Activated T-helper 1 cell treated with Interleukin-2 at 50 U/mL for 16 hours (primary cell): ENCODE measurements at regions not wholly inside any gene's neighbourhood (a gene's known extent, or its start where the extent isn't known, plus 50 kb on each side); places are given as distances from the start of the nearest gene placed in this dataset.
"Not testable (repeated sequence)": the region's sequence is repeated elsewhere in the genome, so short reads cannot be mapped to it uniquely, and the experiment has no call there.

Experiments
- DNase-seq: peaks from one replicate; pipeline ENCODE4 v3.0.0-alpha.2; 2020; ENCODE audit warnings: low read depth

DNA sequence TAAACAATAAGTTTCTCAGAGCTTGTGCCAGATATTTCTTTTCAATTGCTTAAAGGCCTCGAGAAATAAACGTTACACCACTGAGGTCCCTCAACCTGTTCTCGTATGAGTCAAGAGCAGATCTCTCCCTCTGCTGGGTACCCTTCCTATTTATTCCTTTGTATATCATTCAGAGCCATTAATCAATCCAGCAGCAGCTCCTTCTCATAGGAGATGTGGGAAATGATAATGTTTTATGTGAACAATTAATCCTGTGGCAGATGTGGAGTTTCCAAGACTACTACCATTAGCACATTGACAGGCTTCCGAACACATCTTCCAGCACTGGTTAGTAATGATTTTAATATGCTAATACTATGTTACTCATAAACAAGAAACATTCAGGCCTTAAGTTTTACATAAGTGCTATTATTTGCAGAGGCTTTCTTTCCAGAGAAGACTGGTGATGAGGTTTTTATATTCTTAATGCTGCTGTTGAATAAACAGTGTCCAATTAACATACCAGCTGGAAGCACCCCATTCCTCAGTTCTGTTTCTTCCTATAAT lies 196.5 kb downstream of the ZNF608 start:
- DNase-seq: no peak

DNA sequence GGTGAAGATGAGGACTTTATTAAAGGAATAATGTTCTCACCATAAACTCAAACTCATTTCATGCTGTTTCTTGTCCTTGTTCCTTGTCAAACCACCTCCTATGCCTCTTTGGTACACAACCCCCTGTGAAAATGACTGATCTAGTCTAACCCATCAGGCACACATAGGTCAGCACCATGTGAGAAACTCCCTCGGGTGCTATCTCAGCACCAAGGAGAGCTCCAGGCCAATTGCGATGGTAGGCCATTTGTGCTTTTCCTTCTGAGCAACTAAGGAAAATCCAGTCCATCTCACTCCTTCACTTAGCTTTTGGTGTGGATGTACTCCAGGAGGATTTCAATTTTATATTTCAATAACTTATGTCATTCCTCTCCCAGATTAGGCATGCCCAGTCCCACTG lies 199.8 kb downstream of the ZNF608 start:
- DNase-seq: no peak

DNA sequence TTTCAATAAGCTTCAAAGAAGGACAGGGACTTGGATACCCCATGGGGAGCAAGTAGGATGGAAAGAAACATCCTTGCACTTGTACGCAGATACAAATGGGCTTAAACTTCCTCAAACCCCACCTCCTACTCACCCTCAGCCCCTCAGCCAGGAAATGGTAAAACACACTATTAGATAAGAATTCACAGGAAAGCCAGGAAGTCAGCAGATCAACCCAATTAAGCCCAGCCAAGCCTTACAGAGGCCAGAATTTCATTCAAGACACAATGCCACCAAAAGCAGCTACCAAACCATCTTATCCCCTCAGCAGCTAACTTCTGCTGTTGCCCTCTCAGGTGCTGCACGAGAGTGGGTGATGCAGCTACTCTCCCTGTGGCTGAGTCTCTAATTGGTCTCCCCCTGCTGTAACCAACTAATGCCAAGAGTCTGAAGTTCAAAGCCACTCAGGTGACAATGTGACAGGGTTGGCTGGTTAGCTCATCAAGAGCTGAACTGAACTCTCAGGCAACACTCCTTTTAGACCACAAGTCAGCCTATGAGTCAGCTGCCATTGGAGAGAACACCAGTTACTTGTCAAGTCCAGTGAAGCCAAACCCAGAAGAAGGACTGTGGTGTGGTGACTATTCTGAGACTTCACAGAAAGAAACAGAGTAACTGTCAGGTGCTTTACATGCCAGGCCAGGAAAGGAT lies 201.9 kb downstream of the ZNF608 start:
- DNase-seq: no peak

DNA sequence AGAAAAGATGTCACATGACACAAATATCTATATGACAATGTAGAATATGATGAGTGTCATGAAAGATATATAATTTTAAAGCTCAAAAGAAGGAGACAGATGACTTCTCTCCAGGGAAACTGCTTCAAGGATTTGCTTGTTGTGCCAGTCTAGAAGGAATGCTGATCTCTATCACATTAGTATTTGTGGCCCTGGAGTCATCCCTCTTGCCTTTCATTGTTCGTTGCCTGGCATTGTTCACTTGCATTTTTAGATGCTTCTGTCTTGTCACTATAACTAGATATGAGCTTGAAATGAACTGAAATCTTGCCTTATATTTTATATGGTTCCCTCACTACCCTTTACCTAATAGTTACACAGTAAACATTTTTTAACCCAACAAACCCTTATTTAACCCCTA lies 207.5 kb downstream of the ZNF608 start:
- no peak for DNase-seq

DNA sequence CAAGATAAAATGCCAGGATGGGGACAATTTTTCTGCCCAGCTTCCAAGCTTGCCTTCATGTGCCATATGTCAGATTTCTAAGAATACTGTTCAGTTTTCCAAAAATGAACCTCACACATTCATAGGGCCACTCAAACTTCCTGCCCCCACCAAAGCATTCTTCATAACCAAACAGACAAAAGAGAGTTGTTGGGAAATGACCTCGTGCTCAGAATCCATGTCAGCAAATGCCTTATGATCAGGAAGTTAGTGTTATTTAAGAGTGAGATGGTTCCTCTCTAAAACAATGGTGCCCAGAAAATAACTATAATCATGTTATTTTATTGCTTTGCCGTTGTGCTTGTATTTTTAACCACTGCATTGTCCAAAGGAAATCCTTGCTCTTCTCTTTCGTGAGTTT lies 208.2 kb downstream of the ZNF608 start:
- no peak for DNase-seq

DNA sequence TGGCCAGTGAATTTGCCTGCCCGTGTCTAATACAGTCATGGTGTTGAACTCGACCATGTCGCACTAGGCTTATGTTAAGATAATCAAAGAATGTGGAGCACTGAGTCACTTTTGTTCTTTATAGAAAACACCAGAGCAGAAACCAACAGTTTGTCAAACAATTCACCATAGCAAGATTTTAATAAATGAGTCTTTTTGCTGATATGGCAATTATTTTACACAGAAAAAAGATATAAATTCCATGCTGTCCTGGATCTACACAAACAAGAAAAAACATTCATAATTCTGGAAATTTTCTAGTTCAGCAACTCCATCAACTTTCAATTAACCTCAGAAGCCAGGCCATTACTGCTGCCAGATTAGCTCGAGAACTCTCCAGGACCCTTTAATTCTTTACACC lies 208.9 kb downstream of the ZNF608 start:
- DNase-seq: no peak

DNA sequence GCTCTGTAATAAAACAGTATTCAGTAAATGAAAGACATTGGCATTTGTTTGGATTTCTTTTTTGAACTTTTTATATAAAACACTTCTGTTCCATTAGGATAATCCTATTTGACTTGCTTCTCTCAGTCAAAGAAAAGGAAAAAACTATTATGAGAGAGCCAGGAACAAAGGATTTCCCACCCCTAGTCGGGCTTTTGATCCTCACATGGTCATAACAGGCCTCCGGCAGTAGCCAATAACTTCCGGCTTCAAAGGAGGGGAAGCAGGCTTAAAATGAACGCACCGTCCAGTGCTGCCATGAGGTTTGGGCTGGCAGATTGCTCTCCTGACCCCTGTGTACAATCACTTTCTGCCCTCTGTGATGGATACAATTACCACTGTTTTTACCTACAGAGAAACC lies 209.3 kb downstream of the ZNF608 start:
- no peak for DNase-seq

DNA sequence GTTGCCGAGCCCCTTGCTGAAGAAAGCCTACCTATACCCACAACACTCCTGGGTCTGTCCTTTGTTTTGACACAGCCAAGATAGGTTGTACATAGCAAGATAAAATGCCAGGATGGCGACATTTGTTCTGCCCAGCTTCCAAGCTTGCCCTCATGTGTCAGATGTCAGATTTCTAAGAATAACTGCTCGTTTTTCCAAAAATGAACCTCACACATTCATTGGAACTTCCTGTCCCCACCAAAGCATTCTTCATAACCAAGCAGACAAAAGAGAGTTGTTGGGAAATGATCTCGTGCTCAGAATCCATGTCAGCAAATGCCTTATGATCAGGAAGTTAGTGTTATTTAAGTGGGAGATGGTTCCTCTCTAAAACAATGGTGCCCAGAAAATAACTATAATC lies 210.1 kb downstream of the ZNF608 start:
- DNase-seq: no peak

DNA sequence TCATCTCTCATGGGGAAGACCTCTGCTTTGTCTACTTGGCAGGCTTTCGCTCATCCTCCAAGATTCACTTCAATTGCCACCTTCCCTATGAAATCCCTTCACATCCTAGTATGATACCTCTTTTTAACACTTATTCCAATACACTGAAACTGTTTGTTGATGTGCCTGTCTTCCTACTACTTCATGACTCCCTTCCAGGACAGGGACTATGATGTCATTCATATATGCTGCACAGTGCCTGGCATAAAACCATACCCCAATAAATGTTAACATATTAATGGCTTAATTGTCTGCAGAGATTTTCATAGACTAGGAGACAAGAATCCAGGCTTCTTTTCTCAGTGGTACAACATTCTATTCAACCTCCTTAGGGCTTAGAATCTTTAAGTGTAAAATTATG lies 215.5 kb downstream of the ZNF608 start:
- DNase-seq: no peak

DNA sequence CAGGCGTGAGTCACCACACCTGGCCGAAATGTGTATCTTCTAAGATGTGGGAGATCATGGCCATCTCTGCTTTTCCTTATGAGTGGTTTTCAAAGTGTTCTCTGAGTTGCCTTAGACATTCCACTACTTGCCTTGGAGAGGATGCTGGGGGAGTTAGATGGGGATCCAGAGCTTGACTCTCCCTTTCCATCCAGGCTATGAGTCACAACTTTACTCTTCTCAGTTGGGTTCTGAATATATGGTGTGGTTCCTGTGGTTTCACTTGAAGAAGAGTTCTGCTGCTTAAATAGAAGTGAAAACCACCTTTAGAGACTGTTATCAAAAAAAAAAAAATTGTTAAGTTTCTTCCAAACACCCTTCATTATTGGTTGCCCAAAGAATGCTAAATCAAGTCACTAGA lies 217.6 kb downstream of the ZNF608 start:
- no peak for DNase-seq

DNA sequence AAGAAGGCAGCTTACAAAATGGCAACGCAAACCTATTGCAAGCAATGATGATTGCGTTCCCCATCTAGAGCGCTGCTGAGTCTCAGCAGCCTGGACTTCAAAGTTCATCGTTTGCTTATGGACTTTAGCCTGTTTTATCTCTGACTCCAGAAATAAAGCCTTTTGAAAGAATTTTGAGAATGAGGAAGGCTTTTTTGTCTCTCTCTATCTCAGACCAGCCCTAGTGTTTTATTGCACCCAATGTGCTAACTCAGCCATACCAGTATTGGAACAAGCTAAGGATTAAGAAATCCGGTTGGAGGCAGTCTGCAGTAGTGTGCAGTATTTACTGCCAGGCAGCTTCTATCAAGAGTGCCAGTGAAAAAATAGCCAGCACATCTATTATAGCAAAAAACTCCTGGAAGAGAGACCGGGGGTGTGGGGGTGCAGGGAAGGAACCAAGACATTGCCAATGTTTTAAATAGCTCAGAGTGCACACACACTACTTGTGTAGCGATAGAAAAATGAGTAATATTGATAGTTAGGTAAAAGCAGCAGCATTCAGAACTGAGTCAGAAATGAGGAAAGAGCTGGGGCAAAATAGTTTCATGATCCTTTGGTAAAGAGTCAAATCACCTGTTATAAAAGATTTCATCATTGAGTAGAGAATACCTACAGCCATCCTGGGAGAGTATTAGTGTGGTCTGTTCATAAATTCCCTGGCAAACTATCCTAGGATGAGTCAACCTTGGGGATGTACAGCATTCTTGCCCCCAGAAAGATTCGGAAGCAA lies 219.0 kb downstream of the ZNF608 start:
- no peak for DNase-seq

DNA sequence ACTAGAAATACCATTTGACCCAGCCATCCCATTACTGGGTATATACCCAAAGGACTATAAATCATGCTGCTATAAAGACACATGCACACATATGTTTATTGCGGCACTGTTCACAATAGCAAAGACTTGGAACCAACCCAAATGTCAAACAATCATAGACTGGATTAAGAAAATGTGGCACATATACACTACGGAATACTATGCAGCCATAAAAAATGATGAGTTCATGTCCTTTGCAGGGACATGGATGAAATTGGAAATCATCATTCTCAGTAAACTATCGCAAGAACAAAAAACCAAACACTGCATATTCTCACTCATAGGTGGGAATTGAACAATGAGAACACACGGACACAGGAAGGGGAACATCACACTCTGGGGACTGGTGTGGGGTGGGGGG lies 220.4 kb downstream of the ZNF608 start:
- not testable (repeated sequence) for DNase-seq

DNA sequence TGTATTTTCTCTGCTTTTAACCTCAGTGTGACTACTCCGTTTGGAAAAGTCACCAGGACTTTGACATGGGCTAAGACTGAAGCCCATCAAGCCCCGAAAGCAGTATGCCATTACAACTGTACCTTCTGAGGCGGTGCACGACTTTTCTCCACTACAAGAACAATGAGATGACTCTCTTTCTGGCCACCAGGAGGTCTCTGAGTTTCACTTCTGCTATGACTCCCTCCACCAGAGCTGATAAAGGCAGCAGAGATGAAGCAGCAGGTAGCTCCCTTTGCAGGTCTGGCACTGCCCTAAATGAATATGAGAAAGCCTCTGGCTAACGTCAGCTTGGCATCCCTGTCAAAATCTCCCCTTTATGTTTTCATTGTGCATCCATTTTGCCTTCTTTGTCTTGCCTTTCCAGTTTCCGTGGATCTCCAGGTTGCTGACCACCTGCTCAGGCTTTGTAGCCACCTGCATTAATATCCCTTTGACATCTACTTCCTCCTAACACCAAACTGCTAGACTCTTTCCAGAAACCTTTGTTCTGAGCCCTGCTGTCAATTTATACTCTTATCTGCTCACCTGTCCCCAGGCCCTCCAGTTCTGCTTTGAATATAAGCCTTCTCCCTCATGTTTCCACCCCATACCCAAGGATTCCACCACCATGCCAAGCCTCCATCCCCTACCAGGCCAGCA lies 221.7 kb downstream of the ZNF608 start:
- no peak for DNase-seq

DNA sequence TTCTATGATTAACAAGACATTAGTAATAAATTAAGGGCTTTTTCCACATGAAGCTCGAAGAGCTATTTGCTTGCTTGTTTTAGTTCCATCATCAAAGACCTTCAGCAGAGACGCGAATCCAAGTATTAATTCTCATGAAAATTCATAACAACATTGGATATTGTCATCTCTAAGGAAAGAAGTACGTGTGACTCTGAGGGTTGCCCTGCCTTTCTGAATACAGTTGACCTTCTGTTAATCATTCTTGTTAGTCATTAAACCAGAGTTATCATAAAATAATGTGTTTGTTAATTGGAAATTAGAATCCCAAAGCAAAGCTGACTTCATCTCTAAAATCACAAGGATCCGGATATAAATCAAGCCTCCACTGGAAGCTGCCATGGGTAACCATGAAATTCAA lies 222.5 kb downstream of the ZNF608 start:
- DNase-seq: no peak

DNA sequence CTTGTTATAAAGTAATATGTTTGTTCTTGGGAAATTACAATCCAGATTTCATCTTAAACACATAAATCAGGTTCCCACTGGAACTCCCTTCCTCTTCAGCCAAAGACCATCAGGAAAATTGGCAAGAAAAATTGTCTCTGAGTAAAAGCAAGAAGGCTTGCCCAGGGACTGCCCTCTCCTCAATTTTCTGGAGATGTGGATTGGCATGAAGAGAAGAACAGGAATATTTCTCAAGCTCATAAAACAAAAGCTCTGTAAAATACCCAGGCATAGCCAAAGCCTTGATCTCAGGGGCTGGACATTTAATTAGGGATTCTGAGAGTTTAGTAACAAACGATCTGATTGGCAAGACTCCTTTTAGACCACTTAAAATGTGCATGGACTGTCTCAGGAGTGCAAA lies 223.4 kb downstream of the ZNF608 start:
- no peak for DNase-seq

DNA sequence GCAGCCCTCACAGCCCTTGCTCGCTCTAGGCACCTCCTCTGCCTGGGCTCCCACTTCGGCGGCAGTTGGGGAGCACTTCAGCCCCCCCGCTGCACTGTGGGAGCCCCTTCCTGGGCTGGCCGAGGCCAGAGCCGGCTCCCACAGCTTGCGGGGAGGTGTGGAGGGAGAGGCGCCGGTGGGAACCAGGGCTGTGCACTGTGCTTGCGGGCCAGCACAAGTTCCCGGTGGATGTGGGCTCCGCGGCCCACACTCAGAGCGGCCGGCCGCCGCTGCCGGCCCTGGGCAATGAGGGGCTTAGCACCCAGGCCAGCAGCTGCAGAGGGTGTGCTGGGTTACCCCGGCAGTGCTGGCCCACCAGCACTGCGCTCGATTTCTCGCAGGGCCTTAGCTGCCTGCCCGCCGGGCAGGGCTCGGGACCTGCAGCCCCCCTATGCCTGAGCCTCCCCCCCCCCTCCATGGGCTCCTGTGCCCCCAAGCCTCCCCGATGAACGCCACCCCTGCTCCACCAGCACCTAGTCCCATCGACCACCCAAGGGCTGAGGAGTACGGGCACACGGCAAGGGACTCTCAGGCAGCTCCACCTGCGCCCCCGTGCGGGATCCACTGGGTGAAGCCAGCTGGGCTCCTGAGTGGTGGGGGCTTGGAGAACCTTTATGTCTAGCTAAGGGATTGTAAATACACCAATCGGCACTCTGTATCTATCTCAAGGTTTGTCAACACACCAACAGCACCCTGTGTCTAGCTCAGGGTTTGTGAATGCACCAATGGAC lies 224.8 kb downstream of the ZNF608 start:
- no peak for DNase-seq

DNA sequence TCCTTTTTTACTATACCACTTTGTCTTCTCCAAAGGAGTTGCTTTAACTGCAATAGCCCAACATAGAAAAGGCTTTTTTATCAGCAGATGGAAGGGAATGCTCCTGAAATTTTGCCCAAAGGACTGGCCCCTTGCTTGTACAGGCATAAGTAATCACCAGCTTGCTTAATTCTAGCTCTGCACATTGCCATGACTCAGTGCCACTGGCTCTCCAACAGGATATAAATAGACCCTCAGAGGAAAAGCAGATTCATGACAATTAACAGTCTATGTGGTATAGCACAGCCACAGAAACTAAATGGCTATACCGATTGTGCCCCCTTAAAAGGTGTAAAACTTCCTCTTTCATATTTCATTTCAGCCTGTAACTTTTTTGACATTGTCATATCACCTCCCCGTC lies 227.0 kb downstream of the ZNF608 start:
- DNase-seq: no peak

DNA sequence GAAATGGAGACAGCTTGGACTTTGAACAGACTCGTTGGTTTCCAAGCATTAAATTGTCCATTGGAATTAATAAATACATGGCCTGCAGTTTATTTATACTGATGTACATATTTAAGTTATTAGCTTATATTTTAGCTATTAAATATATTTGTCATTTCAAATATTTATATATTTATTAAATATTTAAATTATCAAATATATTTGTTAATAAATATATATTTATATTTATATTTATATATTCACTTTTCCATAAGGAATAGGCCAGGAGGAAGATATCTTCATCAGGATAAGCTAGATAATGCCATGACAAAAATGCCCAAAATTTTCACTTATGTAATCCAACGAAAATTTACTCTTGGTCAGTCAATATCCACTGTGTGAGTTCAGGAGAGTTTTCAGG lies 229.9 kb downstream of the ZNF608 start:
- DNase-seq: no peak

DNA sequence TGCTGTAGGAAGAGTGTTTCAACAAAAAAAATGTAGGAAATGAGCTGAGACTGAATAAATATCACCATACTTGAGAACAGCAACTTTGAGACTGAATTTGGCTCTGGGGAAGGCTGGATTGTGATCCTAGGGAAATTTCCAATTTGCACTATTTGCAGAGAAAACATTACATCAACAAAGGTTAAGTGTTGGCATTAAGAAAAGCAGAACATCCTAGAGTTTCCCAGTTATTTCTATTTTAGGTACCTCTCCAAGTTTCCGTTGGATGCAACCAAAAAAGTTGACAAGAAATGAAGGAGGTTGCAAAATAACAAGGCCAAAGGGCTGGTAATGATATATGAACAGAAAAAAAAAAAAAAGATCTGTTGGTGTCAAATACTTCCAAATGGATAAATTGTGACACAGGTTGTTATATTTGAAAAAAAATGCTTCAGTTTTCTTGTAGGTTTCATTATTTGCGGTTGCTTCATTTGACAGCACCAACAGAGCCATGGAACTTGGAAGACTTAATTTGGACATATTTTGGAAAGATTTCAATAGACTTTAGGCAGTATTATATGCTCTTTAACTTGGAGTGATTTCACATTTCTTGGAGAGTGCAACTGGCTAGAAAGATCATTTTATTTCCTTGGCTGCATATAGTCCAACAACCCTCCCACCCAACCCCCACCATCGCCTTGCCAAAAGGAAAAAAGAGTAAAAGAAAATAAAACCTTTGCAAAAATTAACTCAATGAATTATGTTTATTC lies 230.8 kb downstream of the ZNF608 start:
- DNase-seq: no peak

DNA sequence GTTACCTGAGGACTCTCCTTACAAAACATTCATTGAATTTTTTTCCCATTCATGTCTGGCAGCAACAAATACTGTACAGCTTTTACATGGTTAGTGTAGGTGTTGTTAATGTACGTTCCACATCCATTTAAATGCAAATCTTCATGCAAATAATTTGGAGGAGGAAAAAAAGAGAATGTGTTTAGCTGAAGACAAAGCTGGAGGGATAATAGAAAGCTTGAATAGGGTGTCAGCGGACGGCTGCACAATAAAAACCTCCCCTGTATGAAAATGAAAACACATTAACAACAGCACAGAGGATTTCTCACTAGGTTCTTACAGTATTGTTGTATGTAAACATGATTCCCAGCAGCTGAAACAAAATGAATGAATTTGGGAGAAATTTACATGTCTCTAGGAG lies 231.5 kb downstream of the ZNF608 start:
- no peak for DNase-seq

DNA sequence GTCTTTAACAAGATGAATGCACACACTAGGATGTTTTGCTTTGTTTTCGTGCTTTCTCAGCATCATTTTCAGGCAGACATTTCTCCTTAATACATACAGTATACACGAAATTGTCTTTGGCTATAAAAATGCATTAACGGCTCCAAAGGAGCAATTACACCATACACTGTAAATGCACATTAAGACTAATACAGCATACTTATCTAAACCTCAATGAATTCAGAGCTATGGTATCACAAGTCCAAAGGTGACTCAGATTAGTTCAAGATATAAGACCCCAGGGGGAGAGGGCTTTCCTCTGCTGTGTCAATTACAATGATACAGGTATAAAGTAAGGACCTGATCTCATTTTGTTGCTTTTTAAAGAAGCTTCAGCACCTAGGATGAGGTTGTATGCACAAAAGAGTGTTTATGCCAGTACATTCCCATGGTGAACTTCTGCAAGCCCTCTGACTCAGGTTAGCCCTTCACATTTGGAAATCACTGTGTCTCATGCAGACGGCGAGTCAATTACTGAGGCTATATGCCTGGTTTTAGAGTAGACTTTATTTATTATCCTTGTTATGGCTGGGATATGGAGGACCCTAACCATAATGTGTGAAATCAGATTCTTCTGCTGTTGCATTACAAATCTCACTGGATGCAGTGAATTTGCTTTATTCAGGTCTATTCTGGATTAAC lies 233.3 kb downstream of the ZNF608 start:
- DNase-seq: no peak
